Hepatocyte (in vitro differentiated cells): ENCODE measurements at regions not wholly inside any gene's neighbourhood (a gene's known extent, or its start where the extent isn't known, plus 50 kb on each side); places are given as distances from the start of the nearest gene placed in this dataset.

Experiments
- EZH2 ChIP-seq: fragments of 200-600 bp; sonication (generic); IDR thresholded peaks from 2 replicates; pipeline ENCODE4 v1.6.1; 2016; ENCODE audit warnings: antibody characterized with exemption, mild to moderate bottlenecking, borderline replicate concordance
- EZH2phosphoT487 ChIP-seq: fragments of 200-600 bp; sonication (generic); IDR thresholded peaks from one replicate; pipeline ENCODE4 v1.6.1; 2018; ENCODE audit warnings: antibody characterized with exemption, mild to moderate bottlenecking, low read depth, moderate library complexity; ENCODE audit not compliant: unreplicated experiment, severe bottlenecking
- TF ChIP-seq, protein P1 (sequence below): fragments of 200-600 bp; sonication (generic); IDR thresholded peaks from 2 replicates; pipeline ENCODE4 v1.5.1; 2016; ENCODE audit warnings: antibody characterized with exemption, mild to moderate bottlenecking; ENCODE audit not compliant: poor library complexity

DNA sequence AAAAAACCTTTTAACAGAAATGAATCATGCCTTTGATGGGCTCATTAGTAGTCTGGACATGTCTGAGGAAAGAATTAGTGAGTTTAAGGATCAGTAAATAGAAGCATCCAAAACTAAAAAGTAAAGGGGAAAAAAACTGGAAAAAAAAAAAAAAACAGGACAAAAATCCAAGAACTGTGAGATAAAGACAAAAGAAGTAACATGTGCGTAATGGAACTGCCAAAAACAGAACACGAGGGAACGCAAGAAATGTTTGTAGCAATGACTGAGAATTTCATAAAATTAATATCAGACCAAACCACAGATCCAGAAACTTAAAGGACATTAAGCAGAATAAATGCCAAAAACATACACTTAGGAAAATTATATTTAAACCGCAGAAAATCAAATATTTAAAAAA lies 77.4 kb downstream of the MS4A13 start:
- TF ChIP-seq, protein P1, sequence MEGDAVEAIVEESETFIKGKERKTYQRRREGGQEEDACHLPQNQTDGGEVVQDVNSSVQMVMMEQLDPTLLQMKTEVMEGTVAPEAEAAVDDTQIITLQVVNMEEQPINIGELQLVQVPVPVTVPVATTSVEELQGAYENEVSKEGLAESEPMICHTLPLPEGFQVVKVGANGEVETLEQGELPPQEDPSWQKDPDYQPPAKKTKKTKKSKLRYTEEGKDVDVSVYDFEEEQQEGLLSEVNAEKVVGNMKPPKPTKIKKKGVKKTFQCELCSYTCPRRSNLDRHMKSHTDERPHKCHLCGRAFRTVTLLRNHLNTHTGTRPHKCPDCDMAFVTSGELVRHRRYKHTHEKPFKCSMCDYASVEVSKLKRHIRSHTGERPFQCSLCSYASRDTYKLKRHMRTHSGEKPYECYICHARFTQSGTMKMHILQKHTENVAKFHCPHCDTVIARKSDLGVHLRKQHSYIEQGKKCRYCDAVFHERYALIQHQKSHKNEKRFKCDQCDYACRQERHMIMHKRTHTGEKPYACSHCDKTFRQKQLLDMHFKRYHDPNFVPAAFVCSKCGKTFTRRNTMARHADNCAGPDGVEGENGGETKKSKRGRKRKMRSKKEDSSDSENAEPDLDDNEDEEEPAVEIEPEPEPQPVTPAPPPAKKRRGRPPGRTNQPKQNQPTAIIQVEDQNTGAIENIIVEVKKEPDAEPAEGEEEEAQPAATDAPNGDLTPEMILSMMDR = no peak
- TF ChIP-seq EZH2phosphoT487 (no peak), EZH2 (no peak)
